HepG2 (cell line): ENCODE measurements at regions not wholly inside any gene's neighbourhood (a gene's known extent, or its start where the extent isn't known, plus 50 kb on each side); places are given as distances from the start of the nearest gene placed in this dataset.

Experiments used
- ATAC-seq: fragments of 200-7000 bp; cut with Tn5 transposase; 3 replicates; pipeline ENCODE4 v1.9.1; 2020; ENCODE audit warnings: mild to moderate bottlenecking, moderate library complexity
- BruUV-seq: library from RNA; stranded (reverse); fragments of 400-500 nt; replicated peaks from 2 replicates; lab custom pipeline; 2021; lab: Mats Ljungman, UMichigan
- CTCF ChIA-PET: fragments of 300-600 bp; formaldehyde crosslinking; extraction: SDS; loops from one replicate; lab custom pipeline; 2021; ENCODE audit warnings: low total read pairs, inconsistent platforms, low intra/inter-chr PET ratio; lab: Yijun Ruan, JAX
- POLR2A ChIA-PET: fragments of 350-600 bp; sonication (Branson Sonifier 250); formaldehyde crosslinking; loops from one replicate; lab custom pipeline; 2020; ENCODE audit warnings: antibody characterized with exemption, inconsistent platforms; lab: Yijun Ruan, JAX
- DNase-seq: peaks from one replicate; pipeline ENCODE4 v3.0.0-alpha.2; 2015; ENCODE audit warnings: low spot score
- FAIRE-seq: peaks from 3 replicates; lab custom pipeline; 2011; peaks lifted over from hg19 to GRCh38; lab: Jason Lieb, UNC
- H2AFZ ChIP-seq: one replicate; pipeline ENCODE4 v1.6.1; 2011; ENCODE audit warnings: low read length, inconsistent platforms
- H3K27ac ChIP-seq: fragments of 300-600 bp; 3 replicates; pipeline ENCODE4 v1.8.0; 2011; ENCODE audit warnings: mixed run types, mild to moderate bottlenecking, mixed read lengths, low read length, inconsistent platforms; ENCODE audit not compliant: insufficient read depth; ENCODE audit errors: extremely low read length
- H3K27me3 ChIP-seq, 2 experiments: fragments of 200-600 bp in 1 of 2; 2 replicates in 1 of 2; 3 replicates in 1 of 2; pipeline versions ENCODE4 v1.6.0 to v1.8.0; 2011; ENCODE audit warnings: low read length in 2 of 2, mild to moderate bottlenecking in 2 of 2, moderate library complexity in 2 of 2, inconsistent platforms in 1 of 2; ENCODE audit not compliant: insufficient read depth in 2 of 2, control insufficient read depth in 1 of 2
- H3K36me3 ChIP-seq, 2 experiments: fragments of 200-600 bp in 1 of 2; replicated peaks in 1 of 2; 2 replicates in 1 of 2; 3 replicates in 1 of 2; pipeline versions ENCODE4 v1.5.1 to v1.8.0; 2011; ENCODE audit warnings: low read length in 2 of 2, inconsistent platforms in 1 of 2; ENCODE audit not compliant: insufficient read depth in 2 of 2, control insufficient read depth in 1 of 2
- H3K4me1 ChIP-seq: 2 replicates; pipeline ENCODE4 v1.5.1; 2012; ENCODE audit warnings: low read length, inconsistent platforms; ENCODE audit not compliant: insufficient read depth
- H3K4me2 ChIP-seq: 2 replicates; pipeline ENCODE4 v1.6.0; 2011; ENCODE audit warnings: low read depth, low read length, inconsistent platforms
- H3K4me3 ChIP-seq, 3 experiments: fragments of 200-600 bp in 1 of 3; sonication (generic), shearing (Covaris generic) in 1 of 3; replicated peaks in 1 of 3; 2 replicates each; pipeline ENCODE4 v1.5.1; 2011 to 2016; ENCODE audit warnings: low read length in 3 of 3, inconsistent platforms in 2 of 3, low read depth in 2 of 3, mild to moderate bottlenecking in 2 of 3, control low read depth in 1 of 3, mixed read lengths in 1 of 3; ENCODE audit not compliant: insufficient read depth in 1 of 3
- H3K79me2 ChIP-seq: one replicate; pipeline ENCODE4 v1.6.1; 2011; ENCODE audit warnings: low read length, inconsistent platforms; ENCODE audit not compliant: insufficient read depth
- H3K9ac ChIP-seq: 2 replicates; pipeline ENCODE4 v1.6.0; 2011; ENCODE audit warnings: mild to moderate bottlenecking, low read depth, low read length, inconsistent platforms; ENCODE audit not compliant: insufficient read depth
- H3K9me3 ChIP-seq: 2 replicates; pipeline ENCODE4 v1.5.1; 2012; ENCODE audit warnings: mild to moderate bottlenecking, low read length
- H4K20me1 ChIP-seq: 2 replicates; pipeline ENCODE4 v1.6.0; 2011; ENCODE audit warnings: inconsistent platforms, mild to moderate bottlenecking, low read length, moderate library complexity; ENCODE audit not compliant: insufficient read depth
- CEBPB ChIP-seq: IDR thresholded peaks from 2 replicates; pipeline ENCODE4 v1.6.1; 2011; ENCODE audit warnings: low read depth, low read length, improper control_type of control experiment, borderline replicate concordance
- DDIT3 ChIP-seq: sonication (generic); formaldehyde crosslinking; IDR thresholded peaks from 2 replicates; pipeline ENCODE4 v1.4.0; 2020; ENCODE audit warnings: mild to moderate bottlenecking, missing genetic modification reagents
- ELF1 ChIP-seq: sonication (generic); formaldehyde crosslinking; IDR thresholded peaks from 2 replicates; pipeline ENCODE4 v1.4.0; 2020; ENCODE audit warnings: missing genetic modification reagents
- ISL2 ChIP-seq: sonication (generic); formaldehyde crosslinking; IDR thresholded peaks from 2 replicates; pipeline ENCODE4 v1.5.0; 2020; ENCODE audit warnings: missing genetic modification reagents
- KDM4B ChIP-seq: sonication (generic); formaldehyde crosslinking; IDR thresholded peaks from 2 replicates; pipeline ENCODE4 v1.4.0; 2020; ENCODE audit warnings: missing genetic modification reagents
- MLX ChIP-seq: IDR thresholded peaks from 2 replicates; pipeline ENCODE4 v1.6.1; 2016
- MTF2 ChIP-seq: sonication (generic); formaldehyde crosslinking; IDR thresholded peaks from 2 replicates; pipeline ENCODE4 v1.5.0; 2020; ENCODE audit warnings: missing genetic modification reagents, borderline replicate concordance
- NKX3-1 ChIP-seq: sonication (generic); formaldehyde crosslinking; IDR thresholded peaks from 2 replicates; pipeline ENCODE4 v1.5.0; 2020; ENCODE audit warnings: missing genetic modification reagents
- ZNF337 ChIP-seq: sonication (generic); formaldehyde crosslinking; IDR thresholded peaks from 2 replicates; pipeline ENCODE4 v1.5.1; 2020; ENCODE audit warnings: missing genetic modification reagents, low read depth, mild to moderate bottlenecking, borderline replicate concordance
- WGBS: methylation state at CpG from one replicate; pipeline ENCODE4 v1.1.6; 2017; ENCODE audit warnings: low lambda C conversion rate; 5-methylcytosine and 5-hydroxymethylcytosine counted together
- in situ Hi-C: cut with HindIII; loops from 2 replicates; pipeline ENCODE4 v1.10.0; 2017; ENCODE audit warnings: low pct_unique_long_range_greater_than_20kb; ENCODE audit not compliant: extremely low pct_ligation_motif_present
- intact Hi-C: fragments of 100-400 bp; cut with micrococcal nuclease; formaldehyde crosslinking; loops from one replicate; pipeline ENCODE4 v1.10.0; 2022; ENCODE audit not compliant: unreplicated experiment

GRCh38 chr9:3036333-3036700, 192.4 kb upstream of the PUM3 start (continued):
- TF ChIP-seq MLX (CRISPR knock-in tag) (no peak), NKX3-1 (no peak), ISL2 (no peak), ZNF337 (no peak)

GRCh38 chr9:3035579-3036332, 191.9 kb upstream of the PUM3 start:
- FAIRE-seq: no peak
- Histone ChIP-seq H3K9ac (no peak overlapping the region), H3K4me1 (no peaks in the 10 kb centered on the region), H3K27me3 (no peaks in the 10 kb centered on the region), H3K4me2 (no peak overlapping the region), H3K9me3 (no peaks in the 10 kb centered on the region), H3K79me2 (no peaks in the 10 kb centered on the region), H3K27ac (no peak overlapping the region), H4K20me1 (no peaks in the 10 kb centered on the region), H3K4me3 (no peak overlapping the region), H3K36me3 (no peaks in the 10 kb centered on the region), H2AFZ (no peak overlapping the region)
- BruUV-seq: no TSS peak
- in situ Hi-C loops (no loop called here), intact Hi-C loops (no loop called here)
- CTCF ChIA-PET: no interaction called here
- peak; percentile 59 for ATAC-seq
- DNase-seq: no peak
- TF ChIP-seq KDM4B (CRISPR knock-in tag) (no peak), CEBPB (0 out of 2 replicates have a peak, but pooled peaks have one; percentile 12)
- 70% methylated on average over 7 of the region's 8 CpGs for WGBS
- POLR2A ChIA-PET: no interaction called here

GRCh38 chr9:3032898-3033297, 189.0 kb upstream of the PUM3 start:
- intact Hi-C loops: no loop called here
- Histone ChIP-seq H3K4me1 (no peaks in the 10 kb centered on the region), H3K79me2 (no peaks in the 10 kb centered on the region), H3K9ac (no peak overlapping the region), H3K36me3 (no peaks in the 10 kb centered on the region), H3K27ac (no peak overlapping the region), H2AFZ (no peak overlapping the region), H3K4me2 (no peak overlapping the region), H3K27me3 (no peaks in the 10 kb centered on the region), H3K9me3 (no peaks in the 10 kb centered on the region), H4K20me1 (no peaks in the 10 kb centered on the region), H3K4me3 (no peak overlapping the region)
- 59% methylated on average over 3 of the region's 4 CpGs for WGBS
- no peak for ATAC-seq
- ChIA-PET CTCF (no interaction called here), POLR2A (no interaction called here)
- FAIRE-seq: no peak
- DNase-seq: no peak
- in situ Hi-C loops: no loop called here
- TF ChIP-seq MTF2 (no peak), DDIT3 (CRISPR knock-in tag) (no peak), ELF1 (CRISPR knock-in tag) (no peak)
- BruUV-seq: no TSS peak
